KMS-11 (cell line): ENCODE measurements at regions not wholly inside any gene's neighbourhood (a gene's known extent, or its start where the extent isn't known, plus 50 kb on each side); places are given as distances from the start of the nearest gene placed in this dataset.

Source experiments
- H2AFZ ChIP-seq: fragments of 200-600 bp; sonication (generic); 2 replicates; pipeline ENCODE4 v1.6.1; 2016; ENCODE audit warnings: antibody characterized with exemption, mixed run types, low read depth
- H3K27ac ChIP-seq: fragments of 200-600 bp; sonication (generic); 2 replicates; pipeline ENCODE4 v1.6.1; 2016; ENCODE audit warnings: mild to moderate bottlenecking, mixed run types
- H3K27me3 ChIP-seq: fragments of 200-600 bp; sonication (generic); 2 replicates; pipeline ENCODE4 v1.6.1; 2017; ENCODE audit warnings: mild to moderate bottlenecking, low read depth, mixed run types, moderate library complexity; ENCODE audit not compliant: insufficient read depth
- H3K36me3 ChIP-seq: fragments of 200-600 bp; sonication (generic); 2 replicates; pipeline ENCODE4 v1.6.1; 2017; ENCODE audit warnings: mild to moderate bottlenecking, mixed run types; ENCODE audit not compliant: insufficient read depth
- H3K4me1 ChIP-seq: fragments of 200-600 bp; sonication (generic); 2 replicates; pipeline ENCODE4 v1.6.1; 2016; ENCODE audit warnings: mild to moderate bottlenecking, low read depth, mixed run types; ENCODE audit not compliant: poor library complexity, severe bottlenecking
- H3K4me2 ChIP-seq: fragments of 200-600 bp; sonication (generic); 2 replicates; pipeline ENCODE4 v1.7.0; 2016; ENCODE audit warnings: mild to moderate bottlenecking, mixed run types
- H3K4me3 ChIP-seq: fragments of 200-600 bp; sonication (generic); IDR thresholded peaks from 2 replicates; pipeline ENCODE4 v1.6.1; 2017; ENCODE audit warnings: low read depth, low read length, mixed read lengths; ENCODE audit not compliant: insufficient read depth
- H3K79me2 ChIP-seq: fragments of 200-600 bp; sonication (generic); 2 replicates; pipeline ENCODE4 v1.6.1; 2016; ENCODE audit warnings: low read depth, mixed run types; ENCODE audit not compliant: insufficient read depth
- H3K9ac ChIP-seq: fragments of 200-600 bp; sonication (generic); 2 replicates; pipeline ENCODE4 v1.6.1; 2016; ENCODE audit warnings: mild to moderate bottlenecking, mixed run types
- H4K20me1 ChIP-seq: fragments of 200-600 bp; sonication (generic); 2 replicates; pipeline ENCODE4 v1.6.1; 2016; ENCODE audit warnings: mild to moderate bottlenecking, mixed run types; ENCODE audit not compliant: insufficient read depth
- CTCF ChIP-seq: fragments of 200-600 bp; sonication (generic); conservative IDR thresholded peaks from 2 replicates; pipeline ENCODE4 v1.6.1; 2017; ENCODE audit warnings: low read depth, mild to moderate bottlenecking, antibody characterized with exemption, low read length, moderate library complexity, mixed read lengths

GRCh38 chr2:52536929-52537460 lies 1230.6 kb upstream of the CHAC2 start:
- no peak for TF ChIP-seq CTCF
- H3K4me1 ChIP-seq, result no peaks in the 10 kb centered on the region
- no peak overlapping the region for H3K27ac ChIP-seq
- H2AFZ ChIP-seq, result no peak overlapping the region
- no peak overlapping the region for H3K4me2 ChIP-seq
- no peaks in the 10 kb centered on the region for H3K36me3 ChIP-seq
- H3K27me3 ChIP-seq, result no peaks in the 10 kb centered on the region
- no peaks in the 10 kb centered on the region for H4K20me1 ChIP-seq
- H3K9ac ChIP-seq, result no peak overlapping the region
- no peak overlapping the region for H3K4me3 ChIP-seq
- no peaks in the 10 kb centered on the region for H3K79me2 ChIP-seq

- TF ChIP-seq CTCF, result no peak
- H3K27me3 ChIP-seq, result no peaks in the 10 kb centered on the region
- H3K27ac ChIP-seq, result no peak overlapping the region
- no peaks in the 10 kb centered on the region for H4K20me1 ChIP-seq
- no peaks in the 10 kb centered on the region for H3K4me1 ChIP-seq
- H3K9ac ChIP-seq, result no peak overlapping the region
- H3K79me2 ChIP-seq, result no peaks in the 10 kb centered on the region
- H3K36me3 ChIP-seq, result no peaks in the 10 kb centered on the region
- H2AFZ ChIP-seq, result no peak overlapping the region
- no peak overlapping the region for H3K4me2 ChIP-seq
- no peak overlapping the region for H3K4me3 ChIP-seq
Observed at GRCh38 chr2:52532956-52533355, 1234.6 kb upstream of the CHAC2 start.

- no peaks in the 10 kb centered on the region for H4K20me1 ChIP-seq
- no peak overlapping the region for H2AFZ ChIP-seq
- no peaks in the 10 kb centered on the region for H3K36me3 ChIP-seq
- H3K4me3 ChIP-seq, result no peak overlapping the region
- TF ChIP-seq CTCF, result no peak
- no peaks in the 10 kb centered on the region for H3K27me3 ChIP-seq
- no peaks in the 10 kb centered on the region for H3K79me2 ChIP-seq
- H3K4me2 ChIP-seq, result no peak overlapping the region
- no peak overlapping the region for H3K27ac ChIP-seq
- no peaks in the 10 kb centered on the region for H3K4me1 ChIP-seq
- H3K9ac ChIP-seq, result no peak overlapping the region
Observed at GRCh38 chr2:52526735-52527134, 1240.9 kb upstream of the CHAC2 start.

GRCh38 chr2:52520644-52521043 lies 1247.0 kb upstream of the CHAC2 start:
- no peaks in the 10 kb centered on the region for H3K36me3 ChIP-seq
- H2AFZ ChIP-seq, result no peak overlapping the region
- no peaks in the 10 kb centered on the region for H3K79me2 ChIP-seq
- H3K9ac ChIP-seq, result no peak overlapping the region
- H3K27me3 ChIP-seq, result no peaks in the 10 kb centered on the region
- H3K4me2 ChIP-seq, result no peak overlapping the region
- no peak overlapping the region for H3K27ac ChIP-seq
- TF ChIP-seq CTCF, result no peak
- H4K20me1 ChIP-seq, result no peaks in the 10 kb centered on the region
- no peaks in the 10 kb centered on the region for H3K4me1 ChIP-seq
- H3K4me3 ChIP-seq, result no peak overlapping the region
